Neutrophil (primary cell): ENCODE measurements at regions not wholly inside any gene's neighbourhood (a gene's known extent, or its start where the extent isn't known, plus 50 kb on each side); places are given as distances from the start of the nearest gene placed in this dataset.
"Not testable (repeated sequence)": the region's sequence is repeated elsewhere in the genome, so short reads cannot be mapped to it uniquely, and the experiment has no call there.

Experiments used
- H3K27ac ChIP-seq: fragments of 200-600 bp; sonication (generic); 2 replicates; pipeline ENCODE4 v1.5.1; 2016; ENCODE audit warnings: mild to moderate bottlenecking, moderate library complexity
- H3K27me3 ChIP-seq: fragments of 200-600 bp; sonication (generic); 2 replicates; pipeline ENCODE4 v1.6.0; 2016; ENCODE audit warnings: mild to moderate bottlenecking
- H3K36me3 ChIP-seq: fragments of 200-600 bp; sonication (generic); 2 replicates; pipeline ENCODE4 v1.5.1; 2017
- H3K4me1 ChIP-seq, 2 experiments: fragments of 200-600 bp in 1 of 2; sonication (generic) in 1 of 2; 1 replicate in 1 of 2; 2 replicates in 1 of 2; pipeline versions ENCODE4 v1.5.1 to v1.6.1; 2013 to 2016; ENCODE audit warnings: low read depth in 1 of 2, low read length in 1 of 2, mild to moderate bottlenecking in 1 of 2, moderate library complexity in 1 of 2; ENCODE audit not compliant: control insufficient read depth in 1 of 2, insufficient read depth in 1 of 2
- H3K4me3 ChIP-seq, 2 experiments: fragments of 200-600 bp in 1 of 2; sonication (generic) in 1 of 2; 1 replicate in 1 of 2; 2 replicates in 1 of 2; pipeline ENCODE4 v1.5.1; 2013 to 2016; ENCODE audit warnings: low read depth in 1 of 2, low read length in 1 of 2, mild to moderate bottlenecking in 1 of 2, moderate library complexity in 1 of 2
- H3K9me3 ChIP-seq: fragments of 200-600 bp; sonication (generic); 2 replicates; pipeline ENCODE4 v1.5.1; 2016
- CTCF ChIP-seq: fragments of 200-600 bp; sonication (generic); IDR thresholded peaks from 2 replicates; pipeline ENCODE4 v1.5.1; 2016; ENCODE audit warnings: antibody characterized with exemption

- H3K27ac ChIP-seq, result no peak overlapping the region
- no peak overlapping the region for H3K4me3 ChIP-seq
- no peaks in the 10 kb centered on the region for H3K9me3 ChIP-seq
- H3K27me3 ChIP-seq, result no peaks in the 10 kb centered on the region
- no peaks in the 10 kb centered on the region for H3K36me3 ChIP-seq
- peaks cover 35 to 39% of the 10 kb centered on the region in 2 experiments for H3K4me1 ChIP-seq
- TF ChIP-seq CTCF, result no peak
Observed at GRCh38 chr20:5667705-5668528, 57.1 kb upstream of the GPCPD1 start.

DNA sequence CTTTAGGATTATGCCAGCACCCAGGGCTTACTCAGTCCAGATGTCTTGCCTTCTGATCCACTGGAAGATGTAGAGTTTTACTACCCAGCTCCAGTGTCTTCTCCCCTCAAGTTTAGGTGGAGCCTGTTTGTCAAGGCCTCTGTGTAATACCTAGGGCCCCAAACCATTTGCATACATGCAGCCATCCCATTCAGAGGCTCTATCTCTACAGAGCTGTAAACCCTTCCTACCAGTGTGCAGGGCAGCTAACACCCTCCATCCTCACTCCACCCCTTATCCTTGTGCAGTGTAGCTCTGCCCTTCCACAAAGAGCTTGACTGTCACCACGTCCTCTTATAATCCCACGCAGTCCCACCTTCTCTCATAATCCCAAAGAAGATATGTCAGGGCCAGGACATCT is 54.6 kb upstream of the GPCPD1 start:
- Histone ChIP-seq H3K27ac (no peak overlapping the region), H3K4me3 (no peak overlapping the region), H3K9me3 (no peaks in the 10 kb centered on the region), H3K27me3 (no peaks in the 10 kb centered on the region), H3K4me1 (peaks cover 35 to 38% of the 10 kb centered on the region in 2 experiments), H3K36me3 (no peaks in the 10 kb centered on the region)
- TF ChIP-seq CTCF, result no peak

DNA sequence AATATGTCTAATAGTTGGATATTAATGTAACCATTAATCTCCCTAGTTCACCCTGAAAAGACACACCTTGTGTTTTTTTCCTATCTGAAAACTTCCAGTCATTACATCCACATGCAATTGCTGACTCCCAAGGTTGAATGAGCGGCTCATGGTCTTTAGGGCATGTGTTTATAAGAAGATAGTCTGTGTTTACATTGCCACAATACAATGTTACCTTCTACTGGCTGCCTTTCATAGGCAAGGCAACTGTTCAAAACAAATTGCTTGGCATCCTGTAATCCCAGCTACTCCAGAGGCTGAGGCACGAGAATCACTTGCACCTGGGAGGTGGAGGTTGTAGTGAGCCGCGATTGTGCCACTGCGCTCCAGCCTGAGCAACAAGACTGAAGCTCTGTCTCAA is 52.6 kb upstream of the GPCPD1 start:
- no peak overlapping the region for H3K4me3 ChIP-seq
- no peak overlapping the region for H3K27ac ChIP-seq
- H3K27me3 ChIP-seq, result no peaks in the 10 kb centered on the region
- H3K4me1 ChIP-seq, result peaks cover 42 to 46% of the 10 kb centered on the region in 2 experiments
- TF ChIP-seq CTCF, result no peak
- no peaks in the 10 kb centered on the region for H3K9me3 ChIP-seq
- no peaks in the 10 kb centered on the region for H3K36me3 ChIP-seq

DNA sequence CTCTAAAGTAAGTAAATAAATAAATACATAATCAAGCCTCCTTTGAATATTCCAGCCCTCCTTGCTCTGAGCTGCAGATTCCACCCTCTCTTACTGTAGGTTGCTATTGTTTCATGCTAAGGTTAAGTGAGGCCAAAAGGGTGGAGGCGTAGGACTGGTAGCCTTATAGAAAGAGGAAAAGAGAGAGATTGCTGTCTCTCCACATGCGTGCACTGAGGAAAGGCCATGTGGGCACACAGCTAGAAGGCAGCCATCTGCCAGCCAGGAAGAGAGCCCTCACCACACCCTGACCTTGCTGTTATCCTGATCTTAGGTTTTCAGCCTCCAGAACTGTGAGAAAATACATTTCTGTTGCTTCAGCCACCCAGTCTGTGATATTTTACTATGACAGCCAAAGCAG is 52.0 kb upstream of the GPCPD1 start:
- H3K4me3 ChIP-seq, result no peak overlapping the region
- H3K36me3 ChIP-seq, result no peaks in the 10 kb centered on the region
- peaks cover 48 to 52% of the 10 kb centered on the region in 2 experiments for H3K4me1 ChIP-seq
- TF ChIP-seq CTCF, result no peak
- no peaks in the 10 kb centered on the region for H3K27me3 ChIP-seq
- no peaks in the 10 kb centered on the region for H3K9me3 ChIP-seq
- no peak overlapping the region for H3K27ac ChIP-seq

- not testable (repeated sequence) for H3K36me3 ChIP-seq, H3K27me3 ChIP-seq, H3K9me3 ChIP-seq
- Histone ChIP-seq H3K4me1 (peaks cover 68 to 72% of the 10 kb centered on the region in 2 experiments), H3K27ac (peak overlapping the region; percentile 95), H3K4me3 (peak overlapping the region in 1 of 2 experiments; percentile 20)
Observed at GRCh38 chr20:5660756-5661155, 50.0 kb upstream of the GPCPD1 start.
